ELF-1 (cell line): ENCODE measurements at regions not wholly inside any gene's neighbourhood (a gene's known extent, or its start where the extent isn't known, plus 50 kb on each side); places are given as distances from the start of the nearest gene placed in this dataset.

ENCODE experiments used
- DNase-seq: peaks from one replicate; pipeline ENCODE4 v3.0.0-alpha.2; 2016; ENCODE audit warnings: low read depth, low spot score

GRCh38 chr1:244952280-244952933 lies 88.1 kb upstream of the HNRNPU start:
- no peak for DNase-seq

GRCh38 chr1:244948416-244948815 lies 84.1 kb upstream of the HNRNPU start:
- no peak for DNase-seq

- DNase-seq: no peak
Observed at GRCh38 chr1:244945109-244945671, 80.8 kb upstream of the HNRNPU start.

GRCh38 chr1:244941121-244941520 lies 76.8 kb upstream of the HNRNPU start:
- no peak for DNase-seq

- no peak for DNase-seq
Observed at GRCh38 chr1:244937099-244937498, 72.8 kb upstream of the HNRNPU start.

GRCh38 chr1:244920911-244921761 lies 56.8 kb upstream of the HNRNPU start:
- DNase-seq: no peak

GRCh38 chr1:244919320-244920282 lies 55.3 kb upstream of the HNRNPU start:
- DNase-seq: no peak

GRCh38 chr1:244918421-244919319 lies 54.3 kb upstream of the HNRNPU start:
- DNase-seq: peak; percentile 18

GRCh38 chr1:244917073-244917670 lies 52.8 kb upstream of the HNRNPU start:
- DNase-seq: no peak

GRCh38 chr1:244915736-244916135 lies 51.4 kb upstream of the HNRNPU start:
- DNase-seq: no peak

- no peak for DNase-seq
Observed at GRCh38 chr1:244914761-244915160, 50.4 kb upstream of the HNRNPU start.
